ENCODE measurements at regions not wholly inside any gene's neighbourhood (a gene's known extent, or its start where the extent isn't known, plus 50 kb on each side); places are given as distances from the start of the nearest gene placed in this dataset.

DNA sequence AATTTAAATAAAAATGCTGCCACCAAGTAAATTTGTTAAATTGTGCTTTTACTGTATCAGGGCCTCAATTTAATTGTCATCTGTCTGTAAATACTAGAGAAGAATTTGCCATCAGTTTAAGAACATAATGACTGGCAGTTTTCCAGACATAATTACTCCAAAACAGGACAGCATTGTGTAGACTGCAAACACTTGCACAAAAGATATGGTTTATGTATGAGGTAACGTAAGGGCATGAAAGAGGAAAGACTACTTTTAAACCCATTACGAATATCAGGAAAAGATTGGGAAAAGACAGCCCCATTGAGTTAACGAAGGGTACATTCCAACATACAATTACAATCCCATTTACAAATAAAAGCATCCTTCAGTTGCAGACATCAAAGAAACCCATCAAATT is 59.8 kb upstream of the KRR1 start:
- DNase-seq: no peak
- H3K4me1 ChIP-seq: no peaks in the 10 kb centered on the region
- TF ChIP-seq, protein P1, sequence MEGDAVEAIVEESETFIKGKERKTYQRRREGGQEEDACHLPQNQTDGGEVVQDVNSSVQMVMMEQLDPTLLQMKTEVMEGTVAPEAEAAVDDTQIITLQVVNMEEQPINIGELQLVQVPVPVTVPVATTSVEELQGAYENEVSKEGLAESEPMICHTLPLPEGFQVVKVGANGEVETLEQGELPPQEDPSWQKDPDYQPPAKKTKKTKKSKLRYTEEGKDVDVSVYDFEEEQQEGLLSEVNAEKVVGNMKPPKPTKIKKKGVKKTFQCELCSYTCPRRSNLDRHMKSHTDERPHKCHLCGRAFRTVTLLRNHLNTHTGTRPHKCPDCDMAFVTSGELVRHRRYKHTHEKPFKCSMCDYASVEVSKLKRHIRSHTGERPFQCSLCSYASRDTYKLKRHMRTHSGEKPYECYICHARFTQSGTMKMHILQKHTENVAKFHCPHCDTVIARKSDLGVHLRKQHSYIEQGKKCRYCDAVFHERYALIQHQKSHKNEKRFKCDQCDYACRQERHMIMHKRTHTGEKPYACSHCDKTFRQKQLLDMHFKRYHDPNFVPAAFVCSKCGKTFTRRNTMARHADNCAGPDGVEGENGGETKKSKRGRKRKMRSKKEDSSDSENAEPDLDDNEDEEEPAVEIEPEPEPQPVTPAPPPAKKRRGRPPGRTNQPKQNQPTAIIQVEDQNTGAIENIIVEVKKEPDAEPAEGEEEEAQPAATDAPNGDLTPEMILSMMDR (IDR thresholded peaks at IDR 0.05): no peak
- intact Hi-C loops (cut with DNase I): no loop called here
- H3K27ac ChIP-seq: no peak overlapping the region
- no peaks in the 10 kb centered on the region for H3K36me3 ChIP-seq
- H3K27me3 ChIP-seq: no peaks in the 10 kb centered on the region
- no peak for ATAC-seq
- H3K4me3 ChIP-seq: no peak overlapping the region
- no peaks in the 10 kb centered on the region for H3K9me3 ChIP-seq

DNA sequence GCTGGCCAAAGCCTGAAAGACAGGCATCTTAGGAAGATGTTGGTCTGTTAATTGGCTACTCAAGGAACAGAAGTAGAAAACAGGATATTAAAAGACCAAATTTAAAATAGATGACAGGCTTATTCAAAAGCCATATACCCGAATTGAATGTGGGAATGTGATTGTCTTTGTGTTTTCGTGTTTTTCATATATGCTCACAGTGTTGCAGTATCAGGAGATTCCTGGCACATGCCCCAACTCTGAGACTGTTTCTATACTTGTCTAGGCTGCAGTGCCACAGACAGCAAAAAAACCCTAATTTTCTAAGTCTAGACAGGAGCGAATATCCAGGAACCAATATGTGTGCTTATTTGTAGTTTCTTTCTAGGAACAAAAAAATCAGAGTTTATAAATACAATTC is 57.4 kb upstream of the KRR1 start:
- no peaks in the 10 kb centered on the region for H3K36me3 ChIP-seq
- intact Hi-C loops (cut with DNase I): loop anchor here in 1 of 2 donors (10.0 kb wide), 1 partner anchor 466 kb away; the partner anchor contains the start of gene PHLDA1
- ATAC-seq (no peak), DNase-seq (peak in 1 of 4 donors; percentile 38)
- H3K4me3 ChIP-seq: no peak overlapping the region
- no peaks in the 10 kb centered on the region for H3K27me3 ChIP-seq
- TF ChIP-seq, protein P1 (IDR thresholded peaks at IDR 0.05): no peak
- H3K9me3 ChIP-seq: no peaks in the 10 kb centered on the region
- H3K27ac ChIP-seq: no peak overlapping the region
- H3K4me1 ChIP-seq: no peaks in the 10 kb centered on the region

DNA sequence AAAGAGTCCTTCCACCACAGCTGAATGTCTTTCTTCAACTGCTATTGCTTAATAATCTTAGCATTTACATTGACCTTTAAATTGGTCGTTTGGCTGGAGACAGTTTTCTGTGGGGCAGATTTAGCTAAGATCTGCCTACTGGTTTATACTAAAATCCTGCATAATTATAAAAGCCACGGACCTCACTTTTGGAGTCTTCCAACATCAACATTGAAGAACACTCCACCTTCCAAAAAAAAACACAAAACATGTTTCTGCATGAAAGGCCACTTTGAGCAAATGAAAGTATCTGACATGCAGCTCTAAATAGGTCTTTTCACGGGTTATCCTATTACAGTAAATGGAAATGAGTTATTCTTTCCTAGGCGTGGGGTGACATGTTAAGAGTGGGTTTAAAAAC is 57.0 kb upstream of the KRR1 start:
- intact Hi-C loops (cut with DNase I): loop anchor here in 1 of 2 donors (10.0 kb wide), 1 partner anchor 466 kb away; the partner anchor contains the start of gene PHLDA1
- H3K36me3 ChIP-seq: no peaks in the 10 kb centered on the region
- H3K27ac ChIP-seq: no peak overlapping the region
- no peaks in the 10 kb centered on the region for H3K27me3 ChIP-seq
- H3K9me3 ChIP-seq: no peaks in the 10 kb centered on the region
- no peaks in the 10 kb centered on the region for H3K4me1 ChIP-seq
- TF ChIP-seq, protein P1 (IDR thresholded peaks at IDR 0.05): no peak
- no peak overlapping the region for H3K4me3 ChIP-seq
- DNase-seq (peak in 2 of 4 donors; percentile 44 to 63), ATAC-seq (no peak)

DNA sequence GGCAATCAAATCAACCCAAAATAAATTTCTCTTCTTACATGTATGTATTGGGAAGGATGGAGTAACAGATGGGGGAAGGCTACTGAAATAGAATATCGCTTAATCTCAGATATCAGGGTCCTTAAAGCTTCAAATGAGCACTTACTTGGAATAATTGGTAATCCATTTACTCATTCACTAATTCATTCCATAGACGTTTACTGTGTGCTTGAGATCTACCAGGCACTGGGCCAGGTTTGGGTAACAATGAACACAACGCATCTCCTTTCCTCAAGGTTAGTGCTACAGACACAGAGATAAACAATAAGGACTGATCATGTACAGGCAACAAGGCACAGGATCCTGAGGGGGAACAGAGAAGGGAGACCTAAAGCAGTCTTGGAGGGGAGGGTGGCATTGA is 54.4 kb upstream of the KRR1 start:
- no peaks in the 10 kb centered on the region for H3K9me3 ChIP-seq
- no peaks in the 10 kb centered on the region for H3K27me3 ChIP-seq
- no peak for DNase-seq
- H3K27ac ChIP-seq: no peak overlapping the region
- no peak for ATAC-seq
- TF ChIP-seq, protein P1 (IDR thresholded peaks at IDR 0.05): no peak
- no peaks in the 10 kb centered on the region for H3K36me3 ChIP-seq
- no peaks in the 10 kb centered on the region for H3K4me1 ChIP-seq
- intact Hi-C loops (cut with DNase I): loop anchor here in 1 of 2 donors (10.0 kb wide), 1 partner anchor 469 kb away; the partner anchor contains the start of gene PHLDA1
- no peak overlapping the region for H3K4me3 ChIP-seq

DNA sequence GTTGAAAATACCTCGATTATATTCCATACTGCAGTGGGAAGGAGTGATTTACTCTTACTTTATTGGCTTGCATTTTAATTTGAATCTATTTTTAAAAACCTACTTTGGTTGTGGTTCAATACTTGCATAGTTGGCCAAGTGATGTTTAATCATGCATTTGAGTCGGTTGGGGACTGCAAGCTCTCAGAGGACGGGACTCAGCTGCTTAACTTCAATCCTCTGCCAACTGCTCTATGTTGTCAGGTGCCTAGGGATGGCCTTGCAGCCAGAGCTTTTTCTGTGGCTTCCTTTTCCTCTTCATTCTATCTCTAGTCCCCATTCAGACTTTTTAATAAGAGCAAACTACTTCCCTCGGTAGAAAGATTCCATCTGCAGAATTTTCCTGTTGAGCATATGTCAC is 53.4 kb upstream of the KRR1 start:
- no peak overlapping the region for H3K27ac ChIP-seq
- DNase-seq (no peak), ATAC-seq (no peak)
- no peaks in the 10 kb centered on the region for H3K9me3 ChIP-seq
- TF ChIP-seq, protein P1 (IDR thresholded peaks at IDR 0.05): no peak
- intact Hi-C loops (cut with DNase I): loop anchor here in 1 of 2 donors (10.0 kb wide), 1 partner anchor 470 kb away; the partner anchor contains the start of gene PHLDA1
- no peaks in the 10 kb centered on the region for H3K4me1 ChIP-seq
- H3K27me3 ChIP-seq: no peaks in the 10 kb centered on the region
- no peaks in the 10 kb centered on the region for H3K36me3 ChIP-seq
- H3K4me3 ChIP-seq: no peak overlapping the region

Data from left lung (tissue), 4 donors.